Lung (tissue), 11 donors: ENCODE measurements at regions not wholly inside any gene's neighbourhood (a gene's known extent, or its start where the extent isn't known, plus 50 kb on each side); places are given as distances from the start of the nearest gene placed in this dataset.
"Not testable (repeated sequence)": the region's sequence is repeated elsewhere in the genome, so short reads cannot be mapped to it uniquely, and the experiment has no call there.

Experiments used
- ATAC-seq: fragments of 200-7000 bp; cut with Tn5 transposase; one replicate; pipeline ENCODE4 v1.9.1; 2020; ENCODE audit warnings: moderate number of reproducible peaks; ENCODE audit not compliant: insufficient read depth, low FRiP score
- DNase-seq, 3 donors: peaks; one replicate each; pipeline ENCODE4 v3.0.0-alpha.2; 2013 to 2017
- H3K27ac ChIP-seq, 2 donors: one replicate each; pipeline ENCODE4 v1.5.1; 2013; ENCODE audit warnings: mild to moderate bottlenecking in 2 of 2, moderate library complexity in 2 of 2, control low read depth in 1 of 2, inconsistent platforms in 1 of 2, low read depth in 1 of 2, low read length in 1 of 2
- H3K27me3 ChIP-seq, 3 donors: one replicate each; pipeline ENCODE4 v1.5.1; 2013; ENCODE audit warnings: low read length in 2 of 3; ENCODE audit not compliant: control insufficient read depth in 3 of 3, insufficient read depth in 3 of 3
- H3K36me3 ChIP-seq, 4 donors: one replicate each; pipeline ENCODE4 v1.5.1; 2013; ENCODE audit warnings: low read length in 4 of 4, mild to moderate bottlenecking in 1 of 4, moderate library complexity in 1 of 4; ENCODE audit not compliant: control insufficient read depth in 4 of 4, insufficient read depth in 4 of 4
- H3K4me1 ChIP-seq, 5 donors: one replicate each; pipeline ENCODE4 v1.5.1; 2013; ENCODE audit warnings: low read length in 5 of 5, mild to moderate bottlenecking in 2 of 5, moderate library complexity in 1 of 5; ENCODE audit not compliant: control insufficient read depth in 5 of 5, insufficient read depth in 5 of 5
- H3K4me3 ChIP-seq: one replicate; pipeline ENCODE4 v1.5.1; 2013; ENCODE audit warnings: mild to moderate bottlenecking, control low read depth, moderate library complexity
- H3K9ac ChIP-seq, 2 donors: one replicate each; pipeline ENCODE4 v1.5.1; 2013; ENCODE audit warnings: low read length in 2 of 2, control low read depth in 1 of 2; ENCODE audit not compliant: insufficient read depth in 1 of 2
- H3K9me3 ChIP-seq, 4 donors: one replicate each; pipeline ENCODE4 v1.5.1; 2013; ENCODE audit warnings: low read length in 3 of 4, mild to moderate bottlenecking in 1 of 4, moderate library complexity in 1 of 4; ENCODE audit not compliant: control insufficient read depth in 4 of 4, insufficient read depth in 3 of 4
- WGBS, 2 donors: extraction: QIAGEN DNeasy Blood & Tissue Kit; methylation state at CpG; one replicate each; pipeline ENCODE4 v1.1.7; 2013; 5-methylcytosine and 5-hydroxymethylcytosine counted together
- TF ChIP-seq, protein P1 (sequence below): IDR thresholded peaks from 2 replicates; pipeline ENCODE4 v1.5.1; 2012; ENCODE audit warnings: mild to moderate bottlenecking; ENCODE audit errors: control extremely low read depth, extremely low read depth
- donor health status: control.
- donor health status: control.
- donor health status: Bipolar disorder and iron deficiency.
- donor health status: healthy.
- donor health status: DM: yes; HTN: yes; CAD: no.

DNA sequence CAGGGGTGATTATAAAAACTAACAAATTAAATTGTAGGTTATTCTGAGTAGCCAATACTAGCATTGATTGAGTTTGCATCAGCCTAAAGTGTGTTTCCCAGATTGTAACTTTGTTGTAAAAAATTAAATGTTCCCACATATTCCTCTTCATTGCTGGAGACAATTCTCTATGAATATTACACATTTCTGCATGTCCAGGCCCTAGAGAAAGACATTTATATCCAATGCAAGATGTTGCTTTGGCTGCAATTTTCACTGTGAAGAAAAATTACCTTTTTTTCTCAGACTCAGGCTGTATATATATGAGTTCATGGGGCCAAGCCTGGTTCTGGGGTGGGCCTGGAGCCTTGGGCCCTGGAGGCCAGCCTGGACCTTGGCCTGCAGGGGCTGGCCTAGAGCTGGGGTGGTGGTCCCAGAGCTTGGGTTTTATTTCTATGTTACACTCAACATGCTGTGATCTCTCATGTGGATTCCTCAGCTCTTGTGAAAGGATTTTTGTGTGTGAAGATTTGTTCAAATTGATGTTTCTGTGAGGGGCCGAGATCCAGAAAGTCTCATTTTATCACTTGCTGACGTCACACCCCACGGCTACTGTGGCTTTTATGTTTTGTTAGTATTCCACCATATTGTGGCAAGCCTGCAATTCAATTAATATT, 232.5 kb downstream of the SPATA31A1 start:
- peaks cover 0 to 2% (median 0%) of the 10 kb centered on the region in 5 donors for H3K4me1 ChIP-seq
- H3K4me3 ChIP-seq = no peak overlapping the region
- no peak for ATAC-seq
- H3K27me3 ChIP-seq = no peaks in the 10 kb centered on the region
- H3K36me3 ChIP-seq = no peaks in the 10 kb centered on the region
- WGBS, 2 donors = 91 to 97% methylated on average over 3 of the region's 3 CpGs
- no peak overlapping the region for H3K9ac ChIP-seq
- TF ChIP-seq, protein P1, sequence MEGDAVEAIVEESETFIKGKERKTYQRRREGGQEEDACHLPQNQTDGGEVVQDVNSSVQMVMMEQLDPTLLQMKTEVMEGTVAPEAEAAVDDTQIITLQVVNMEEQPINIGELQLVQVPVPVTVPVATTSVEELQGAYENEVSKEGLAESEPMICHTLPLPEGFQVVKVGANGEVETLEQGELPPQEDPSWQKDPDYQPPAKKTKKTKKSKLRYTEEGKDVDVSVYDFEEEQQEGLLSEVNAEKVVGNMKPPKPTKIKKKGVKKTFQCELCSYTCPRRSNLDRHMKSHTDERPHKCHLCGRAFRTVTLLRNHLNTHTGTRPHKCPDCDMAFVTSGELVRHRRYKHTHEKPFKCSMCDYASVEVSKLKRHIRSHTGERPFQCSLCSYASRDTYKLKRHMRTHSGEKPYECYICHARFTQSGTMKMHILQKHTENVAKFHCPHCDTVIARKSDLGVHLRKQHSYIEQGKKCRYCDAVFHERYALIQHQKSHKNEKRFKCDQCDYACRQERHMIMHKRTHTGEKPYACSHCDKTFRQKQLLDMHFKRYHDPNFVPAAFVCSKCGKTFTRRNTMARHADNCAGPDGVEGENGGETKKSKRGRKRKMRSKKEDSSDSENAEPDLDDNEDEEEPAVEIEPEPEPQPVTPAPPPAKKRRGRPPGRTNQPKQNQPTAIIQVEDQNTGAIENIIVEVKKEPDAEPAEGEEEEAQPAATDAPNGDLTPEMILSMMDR = no peak
- DNase-seq = no peak
- H3K9me3 ChIP-seq = no peaks in the 10 kb centered on the region
- H3K27ac ChIP-seq = no peak overlapping the region

DNA sequence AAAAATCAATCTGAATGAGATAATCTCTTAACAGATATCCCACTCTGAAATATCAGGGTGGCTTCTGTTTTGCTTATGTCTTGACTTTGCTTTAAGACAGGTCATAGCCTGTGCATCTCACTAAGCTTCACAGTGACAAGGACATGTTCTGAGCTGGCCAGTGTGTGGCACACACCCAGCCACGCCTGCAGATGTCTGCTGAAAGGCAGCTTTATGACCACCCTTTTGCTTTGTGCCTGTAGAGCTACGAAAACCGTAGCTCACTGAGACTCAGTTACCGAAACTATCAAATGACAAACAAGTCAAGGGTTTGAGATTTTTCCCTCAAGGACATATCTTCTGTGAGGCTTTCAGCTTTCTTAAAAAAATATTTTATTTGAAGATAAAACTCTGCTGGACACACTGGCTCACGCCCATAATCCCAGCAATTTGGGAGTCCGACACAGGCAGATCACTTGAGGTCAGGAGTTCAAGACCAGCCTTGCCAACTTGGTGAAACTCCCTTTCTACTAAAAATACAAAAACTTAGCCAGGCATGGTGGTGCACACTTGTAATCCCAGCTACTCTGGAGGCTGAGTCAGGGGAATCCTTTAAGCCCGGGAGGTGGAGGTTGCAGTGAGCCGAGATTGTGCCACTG, 233.2 kb downstream of the SPATA31A1 start:
- DNase-seq (no peak), ATAC-seq (no peak)
- Histone ChIP-seq H3K9me3 (no peaks in the 10 kb centered on the region), H3K27me3 (no peaks in the 10 kb centered on the region), H3K36me3 (no peaks in the 10 kb centered on the region), H3K4me1 (peaks cover 0 to 2% (median 0%) of the 10 kb centered on the region in 5 donors), H3K9ac (no peak overlapping the region), H3K27ac (no peak overlapping the region), H3K4me3 (no peak overlapping the region)
- TF ChIP-seq, protein P1 = no peak
- 71 to 79% methylated on average over 8 of the region's 8 CpGs for WGBS, 2 donors

DNA sequence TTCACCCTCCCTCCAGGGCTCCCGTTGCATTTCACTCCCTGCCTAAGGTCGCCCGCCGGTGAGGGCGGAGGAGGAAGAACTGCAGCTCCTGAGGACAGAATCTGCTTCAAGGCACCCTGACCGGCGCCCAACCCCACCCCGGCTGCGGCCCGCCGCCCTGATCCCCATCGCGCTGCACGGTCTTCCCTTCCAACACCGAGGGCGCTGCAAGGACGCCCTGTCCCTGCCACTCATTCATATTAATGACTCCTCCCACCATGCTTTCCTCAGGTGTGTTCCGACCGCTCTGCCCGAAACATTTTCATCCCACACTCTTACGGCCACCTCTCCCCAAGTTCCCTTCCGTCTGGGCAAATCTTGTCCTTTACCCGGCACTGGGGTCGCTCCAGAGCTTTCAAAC, 248.6 kb downstream of the SPATA31A1 start:
- H3K4me1 ChIP-seq, H3K36me3 ChIP-seq, H3K9ac ChIP-seq, H3K27ac ChIP-seq, ATAC-seq, H3K4me3 ChIP-seq, H3K27me3 ChIP-seq, H3K9me3 ChIP-seq, DNase-seq: not testable (repeated sequence)
- 33 to 46% methylated on average over 5 of the region's 24 CpGs for WGBS, 2 donors

DNA sequence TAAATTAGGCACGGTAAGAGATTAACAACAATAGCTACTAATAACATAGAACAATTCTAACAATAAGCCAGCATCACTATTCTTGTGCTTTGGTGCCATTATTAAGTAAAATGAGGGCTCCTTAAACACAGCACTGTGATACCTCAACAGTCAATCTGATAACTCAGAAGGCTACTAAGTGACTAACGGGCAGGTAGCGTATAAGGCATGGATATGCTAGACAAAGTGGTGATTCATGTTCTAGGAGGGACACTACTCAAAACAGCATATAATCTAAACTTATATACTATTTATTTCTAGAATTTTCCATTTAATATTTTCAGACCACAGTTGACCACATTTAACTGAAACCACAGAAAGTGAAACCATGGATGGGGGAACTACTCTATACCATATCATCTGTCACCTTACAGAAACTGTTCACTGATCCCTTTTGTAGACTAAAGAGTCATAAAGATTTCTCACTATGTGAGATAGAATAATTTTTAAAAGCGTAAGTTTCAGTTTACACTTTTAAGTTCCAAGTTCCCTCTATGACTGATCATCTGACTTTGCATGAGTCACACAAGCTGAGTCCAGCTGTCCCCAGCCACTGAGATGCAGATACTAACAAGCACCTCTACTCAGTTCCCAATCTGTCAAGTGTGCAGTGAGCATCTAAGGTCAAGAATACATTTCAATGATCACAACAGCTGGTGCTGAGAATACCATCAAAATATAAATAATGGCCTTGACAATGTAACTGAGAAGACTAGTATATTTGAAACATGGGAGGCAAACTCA, 256.2 kb downstream of the SPATA31A1 start:
- H3K9me3 ChIP-seq, DNase-seq, ATAC-seq, H3K9ac ChIP-seq, H3K27me3 ChIP-seq, H3K4me3 ChIP-seq, H3K36me3 ChIP-seq, H3K27ac ChIP-seq, H3K4me1 ChIP-seq: not testable (repeated sequence)
- 100% methylated on average over 1 of the region's 4 CpGs; no CpG with 5 or more reads in 1 of the 2 donors for WGBS, 2 donors

DNA sequence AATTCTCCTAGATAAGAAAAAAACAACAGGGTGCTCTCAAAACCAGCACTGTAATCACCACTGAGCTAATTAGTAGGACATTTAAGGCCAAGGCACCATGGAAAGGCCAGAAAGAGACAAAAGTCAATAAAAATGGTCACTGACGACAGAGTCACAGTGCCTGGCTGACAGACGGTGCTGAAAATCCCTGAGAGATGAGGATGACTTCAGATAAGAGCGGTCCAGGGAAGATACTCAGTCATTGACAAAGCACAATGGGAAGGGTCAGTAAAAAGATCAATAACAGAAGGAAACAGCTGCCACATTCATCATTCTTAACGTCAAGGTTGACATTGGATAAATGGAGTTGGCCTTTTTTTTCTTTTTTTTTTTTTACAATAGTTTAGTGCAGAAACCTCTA, 261.0 kb downstream of the SPATA31A1 start:
- not testable (repeated sequence) for DNase-seq, H3K36me3 ChIP-seq, H3K27ac ChIP-seq, H3K27me3 ChIP-seq, ATAC-seq, H3K9me3 ChIP-seq, H3K9ac ChIP-seq, H3K4me3 ChIP-seq, H3K4me1 ChIP-seq
- 59 to 60% methylated on average over 1 to 2 of the region's 4 CpGs for WGBS, 2 donors

DNA sequence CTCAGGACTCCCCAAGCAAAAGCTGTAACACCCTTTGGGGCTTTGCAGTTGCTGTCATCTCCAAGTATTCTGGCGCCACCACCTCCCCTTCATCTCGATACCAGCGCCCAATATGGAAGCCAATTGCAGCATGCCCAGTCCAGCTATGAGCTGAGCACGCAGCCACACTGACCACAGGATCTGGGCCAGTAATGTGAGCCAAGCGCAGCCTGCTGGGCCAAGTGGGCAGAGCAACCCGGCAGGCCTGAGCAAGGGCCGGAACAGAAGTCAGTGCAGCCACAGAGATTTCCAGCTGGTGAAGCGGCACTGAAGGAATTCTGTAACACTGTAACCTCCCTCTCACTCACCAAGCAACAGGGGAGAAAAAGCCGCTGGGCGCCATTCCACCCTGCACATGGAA, 268.6 kb downstream of the SPATA31A1 start:
- H3K4me3 ChIP-seq, H3K9ac ChIP-seq, DNase-seq, H3K4me1 ChIP-seq, H3K36me3 ChIP-seq, H3K27ac ChIP-seq, H3K9me3 ChIP-seq, H3K27me3 ChIP-seq, ATAC-seq: not testable (repeated sequence)
- WGBS, 2 donors = 100% methylated on average over 2 of the region's 10 CpGs; no CpG with 5 or more reads in 1 of the 2 donors
